IMR-90 (cell line): ENCODE measurements at regions not wholly inside any gene's neighbourhood (a gene's known extent, or its start where the extent isn't known, plus 50 kb on each side); places are given as distances from the start of the nearest gene placed in this dataset.

Experiments used
- ATAC-seq: fragments of 200-7000 bp; cut with Tn5 transposase; 2 replicates; pipeline ENCODE4 v1.9.1; 2020; ENCODE audit warnings: low read depth, mild to moderate bottlenecking, moderate library complexity
- BruUV-seq: library from RNA; stranded (reverse); fragments of 400-500 nt; replicated peaks from 2 replicates; lab custom pipeline; 2021; lab: Mats Ljungman, UMichigan
- CTCF ChIA-PET: fragments of 300-600 bp; formaldehyde crosslinking; extraction: SDS; loops from one replicate; lab custom pipeline; 2021; ENCODE audit warnings: antibody characterized with exemption; lab: Yijun Ruan, JAX
- POLR2A ChIA-PET: fragments of 300-600 bp; sonication (Branson Sonifier 250); formaldehyde crosslinking; loops from one replicate; lab custom pipeline; 2022; ENCODE audit warnings: antibody characterized with exemption; ENCODE audit not compliant: unreplicated experiment; lab: Charles Lee
- DNase-seq: peaks from one replicate; pipeline ENCODE4 v3.0.0; 2013
- H2AFZ ChIP-seq: replicated peaks from 2 replicates; pipeline ENCODE3; 2013; ENCODE audit warnings: low read length, mild to moderate bottlenecking; ENCODE audit not compliant: poor library complexity
- H2AK5ac ChIP-seq: 2 replicates; pipeline ENCODE4 v1.6.1; 2013; ENCODE audit warnings: low read depth, low read length, inconsistent platforms
- H2AK9ac ChIP-seq: replicated peaks from 2 replicates; pipeline ENCODE3; 2013; ENCODE audit warnings: mild to moderate bottlenecking, low read depth, low read length, moderate library complexity; ENCODE audit not compliant: poor library complexity
- H2BK120ac ChIP-seq: 2 replicates; pipeline ENCODE4 v1.6.1; 2013; ENCODE audit warnings: low read depth, low read length, inconsistent platforms
- H2BK15ac ChIP-seq: 3 replicates; pipeline ENCODE4 v1.6.1; 2013; ENCODE audit warnings: low read depth, low read length, inconsistent platforms
- H2BK20ac ChIP-seq: 2 replicates; pipeline ENCODE4 v1.6.1; 2013; ENCODE audit warnings: low read depth, mild to moderate bottlenecking, inconsistent platforms, low read length, moderate library complexity
- H2BK5ac ChIP-seq: 2 replicates; pipeline ENCODE4 v1.6.1; 2013; ENCODE audit warnings: mild to moderate bottlenecking, low read depth, low read length, inconsistent platforms; ENCODE audit not compliant: poor library complexity, severe bottlenecking
- H3K14ac ChIP-seq: replicated peaks from 2 replicates; pipeline ENCODE4 v1.6.1; 2013; ENCODE audit warnings: low read depth, low read length, inconsistent platforms
- H3K18ac ChIP-seq: 2 replicates; pipeline ENCODE4 v1.6.1; 2013; ENCODE audit warnings: low read depth, low read length, control low read depth
- H3K23ac ChIP-seq: 2 replicates; pipeline ENCODE4 v1.6.1; 2013; ENCODE audit warnings: low read depth, low read length, inconsistent platforms
- H3K27ac ChIP-seq: 2 replicates; pipeline ENCODE4 v1.5.1; 2013; ENCODE audit warnings: mild to moderate bottlenecking, control low read depth, low read length; ENCODE audit not compliant: insufficient read depth
- H3K27me3 ChIP-seq: 2 replicates; pipeline ENCODE4 v1.6.1; 2013; ENCODE audit warnings: low read length; ENCODE audit not compliant: control insufficient read depth, insufficient read depth
- H3K36me3 ChIP-seq: 2 replicates; pipeline ENCODE4 v1.6.1; 2013; ENCODE audit warnings: low read length, mixed read lengths; ENCODE audit not compliant: control insufficient read depth, insufficient read depth
- H3K4ac ChIP-seq: 2 replicates; pipeline ENCODE4 v1.6.1; 2013; ENCODE audit warnings: low read depth, low read length, inconsistent platforms
- H3K4me1 ChIP-seq: 2 replicates; pipeline ENCODE4 v1.6.1; 2013; ENCODE audit warnings: low read length, mixed read lengths; ENCODE audit not compliant: control insufficient read depth, insufficient read depth
- H3K4me2 ChIP-seq: 2 replicates; pipeline ENCODE4 v1.6.1; 2013; ENCODE audit warnings: low read depth, mild to moderate bottlenecking, control low read depth, low read length, moderate library complexity
- H3K4me3 ChIP-seq: 2 replicates; pipeline ENCODE4 v1.5.1; 2013; ENCODE audit warnings: low read depth, mild to moderate bottlenecking, control low read depth, low read length, moderate library complexity; ENCODE audit not compliant: insufficient read depth
- H3K56ac ChIP-seq: 2 replicates; pipeline ENCODE4 v1.6.1; 2013; ENCODE audit warnings: low read length, inconsistent platforms; ENCODE audit not compliant: insufficient read depth; ENCODE audit errors: extremely low read depth
- H3K79me1 ChIP-seq, 2 experiments: 2 replicates each; pipeline ENCODE4 v1.6.1; 2013; ENCODE audit warnings: low read length in 2 of 2, inconsistent platforms in 1 of 2, low read depth in 1 of 2
- H3K9ac ChIP-seq: 2 replicates; pipeline ENCODE4 v1.6.1; 2013; ENCODE audit warnings: low read depth, low read length, control low read depth
- H3K9me1 ChIP-seq: 2 replicates; pipeline ENCODE4 v1.6.1; 2013; ENCODE audit warnings: low read length, inconsistent platforms; ENCODE audit not compliant: insufficient read depth
- H3K9me3 ChIP-seq: 2 replicates; pipeline ENCODE4 v1.6.1; 2013; ENCODE audit warnings: low read length; ENCODE audit not compliant: control insufficient read depth, insufficient read depth
- H4K20me1 ChIP-seq: 2 replicates; pipeline ENCODE4 v1.6.1; 2013; ENCODE audit warnings: low read length, inconsistent platforms; ENCODE audit not compliant: insufficient read depth
- H4K5ac ChIP-seq: 2 replicates; pipeline ENCODE4 v1.6.1; 2013; ENCODE audit warnings: mild to moderate bottlenecking, low read depth, low read length, control low read depth
- H4K8ac ChIP-seq, 2 experiments: 2 replicates each; pipeline ENCODE4 v1.6.1; 2013; ENCODE audit warnings: low read depth in 2 of 2, low read length in 2 of 2, control low read depth in 1 of 2, inconsistent platforms in 1 of 2
- H4K91ac ChIP-seq: 2 replicates; pipeline ENCODE4 v1.6.1; 2013; ENCODE audit warnings: low read depth, low read length, inconsistent platforms; ENCODE audit not compliant: insufficient read depth
- FOS ChIP-seq: fragments of 150-350 bp; IDR thresholded peaks from 2 replicates; pipeline ENCODE4 v1.6.1; 2016; ENCODE audit warnings: low read depth, low read length
- MAFK ChIP-seq: IDR thresholded peaks from 2 replicates; pipeline ENCODE4 v1.6.1; 2012; ENCODE audit warnings: low read depth, low read length, improper control_type of control experiment
- WGBS, 2 experiments: methylation state at CpG; one replicate each; pipeline versions ENCODE4 v1.1.5 to v1.1.7; 2013; ENCODE audit warnings: missing lambda C conversion rate in 2 of 2; ENCODE audit not compliant: insufficient read length in 1 of 2; ENCODE audit errors: extremely low coverage in 2 of 2; 5-methylcytosine and 5-hydroxymethylcytosine counted together
- dilution Hi-C: fragments of 300-500 bp; cut with HindIII; formaldehyde crosslinking; loops from one replicate; pipeline ENCODE4 v1.14.3; 2018; ENCODE audit warnings: low sequenced_read_pairs; ENCODE audit not compliant: unreplicated experiment
- in situ Hi-C: fragments of 300-500 bp; cut with MboI; formaldehyde crosslinking; loops from 3 replicates; pipeline ENCODE4 v1.14.3; 2019; ENCODE audit warnings: low sequenced_read_pairs, inconsistent platforms, mixed read lengths
- intact Hi-C: fragments of 100-400 bp; cut with micrococcal nuclease; formaldehyde crosslinking; loops from 2 replicates; pipeline ENCODE4 v1.10.0; 2022
- TF ChIP-seq, protein P1 (sequence below): fragments of 150-350 bp; IDR thresholded peaks from 2 replicates; pipeline ENCODE4 v1.6.1; 2017; ENCODE audit warnings: mild to moderate bottlenecking, antibody characterized with exemption, low read length, low read depth

DNA sequence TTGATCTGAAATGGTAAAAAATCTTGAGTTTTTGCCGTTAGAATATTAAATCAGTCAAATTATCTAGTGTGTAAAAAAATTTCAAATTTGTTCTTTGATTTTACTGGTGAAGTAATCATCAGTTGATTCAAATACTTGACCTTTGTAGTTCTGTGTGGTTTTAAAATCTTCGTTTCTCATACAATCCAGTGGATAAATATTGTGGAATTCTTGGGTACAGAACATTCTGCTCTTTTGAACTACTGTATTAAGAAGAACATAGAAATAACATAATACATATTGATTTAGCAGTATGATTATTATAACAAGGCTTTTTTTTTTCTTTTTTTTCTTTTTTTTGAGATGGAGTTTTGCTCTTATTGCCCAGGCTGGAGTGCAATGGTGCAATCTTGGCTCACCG, 491.8 kb downstream of the CD109 start:
- in situ Hi-C loops, result no loop called here
- Histone ChIP-seq H2AK9ac (no peak overlapping the region), H4K20me1 (no peaks in the 10 kb centered on the region), H2BK15ac (no peak overlapping the region), H3K4me1 (no peaks in the 10 kb centered on the region), H3K9me3 (no peaks in the 10 kb centered on the region; the same call in 1 of the 2 replicates), H3K56ac (no peak overlapping the region), H3K18ac (no peak overlapping the region), H4K8ac (no peak overlapping the region), H2AFZ (no peak overlapping the region), H2AK5ac (no peak overlapping the region), H3K4ac (no peak overlapping the region), H3K27me3 (no peaks in the 10 kb centered on the region), H3K9me1 (no peaks in the 10 kb centered on the region), H3K4me2 (no peak overlapping the region), H3K27ac (no peak overlapping the region), H3K36me3 (no peaks in the 10 kb centered on the region), H3K23ac (no peak overlapping the region), H2BK20ac (no peak overlapping the region), H3K4me3 (no peak overlapping the region), H4K91ac (no peak overlapping the region), H2BK5ac (no peak overlapping the region), H3K14ac (no peak overlapping the region), H2BK120ac (no peak overlapping the region), H3K79me1 (no peaks in the 10 kb centered on the region), H3K9ac (no peak overlapping the region), H4K5ac (no peak overlapping the region)
- no peak for DNase-seq
- POLR2A ChIA-PET, result no interaction called here
- intact Hi-C loops, result no loop called here
- dilution Hi-C loops, result no loop called here
- no TSS peak for BruUV-seq
- WGBS, 2 experiments, result no CpG with 5 or more reads among the region's 3 CpGs
- TF ChIP-seq FOS, result no peak
- TF ChIP-seq MAFK, result no peak
- TF ChIP-seq, protein P1, sequence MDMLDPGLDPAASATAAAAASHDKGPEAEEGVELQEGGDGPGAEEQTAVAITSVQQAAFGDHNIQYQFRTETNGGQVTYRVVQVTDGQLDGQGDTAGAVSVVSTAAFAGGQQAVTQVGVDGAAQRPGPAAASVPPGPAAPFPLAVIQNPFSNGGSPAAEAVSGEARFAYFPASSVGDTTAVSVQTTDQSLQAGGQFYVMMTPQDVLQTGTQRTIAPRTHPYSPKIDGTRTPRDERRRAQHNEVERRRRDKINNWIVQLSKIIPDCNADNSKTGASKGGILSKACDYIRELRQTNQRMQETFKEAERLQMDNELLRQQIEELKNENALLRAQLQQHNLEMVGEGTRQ, result no peak
- no peak for ATAC-seq
- CTCF ChIA-PET, result no interaction called here
